ENCODE measurements at regions not wholly inside any gene's neighbourhood (a gene's known extent, or its start where the extent isn't known, plus 50 kb on each side); places are given as distances from the start of the nearest gene placed in this dataset.

DNA sequence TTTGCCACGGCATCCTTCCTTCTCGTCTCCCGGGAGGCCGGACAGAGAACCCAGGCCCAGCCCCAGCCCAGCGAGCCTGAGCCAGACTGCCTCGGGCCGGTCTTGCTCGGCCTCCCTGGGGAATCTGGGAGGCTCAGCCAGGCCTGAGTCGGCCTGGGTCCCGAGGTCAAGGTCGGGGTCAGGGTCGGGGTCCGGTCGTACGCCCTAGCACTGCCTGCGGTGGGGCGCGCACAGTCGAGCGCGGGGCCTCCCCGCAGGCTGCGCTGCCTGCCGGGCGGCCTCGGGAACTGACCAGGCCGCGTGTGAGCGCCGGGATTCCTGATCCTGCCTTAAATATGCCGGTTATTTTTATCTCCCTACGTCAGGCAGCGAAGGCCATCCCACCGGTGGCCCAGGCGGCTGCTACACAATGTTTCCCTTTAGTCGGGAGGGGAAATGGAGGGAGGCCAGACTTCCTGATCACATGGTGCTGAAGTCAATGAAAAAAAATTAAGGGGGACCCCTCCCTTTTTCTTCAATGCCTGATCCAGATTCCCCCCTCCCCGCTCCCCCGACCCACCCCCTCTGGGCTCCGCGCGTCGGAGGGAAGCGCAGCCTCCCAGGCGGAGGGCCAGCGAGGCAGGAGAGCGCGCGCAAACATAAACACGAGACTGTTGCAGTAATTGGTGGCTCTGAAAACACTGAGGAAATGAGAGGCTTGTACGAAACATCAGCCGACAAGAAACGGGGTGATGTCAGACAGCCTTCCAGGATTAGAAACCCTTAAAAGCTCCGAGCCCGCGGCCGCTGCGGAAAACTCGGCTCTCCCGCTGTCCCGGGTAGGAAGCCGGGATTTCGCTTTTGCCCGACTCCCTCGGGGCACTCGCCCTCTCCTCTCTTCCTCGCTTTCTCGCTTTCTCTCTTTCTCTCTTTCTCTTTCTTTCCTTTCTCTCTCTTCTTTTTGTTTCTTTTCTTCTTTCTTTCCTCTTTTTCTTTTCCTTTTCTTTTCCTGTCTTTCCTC lies 148.2 kb upstream of the KLF4 start:
- Histone ChIP-seq H3K36me3 (ENCODE audit: control insufficient read depth in 1 of 2, insufficient read depth in 2 of 2, low read length in 1 of 2) (no peaks in the 10 kb centered on the region), H3K27me3 (ENCODE audit: control insufficient read depth in 1 of 2, insufficient read depth in 2 of 2, low read length in 1 of 2) (no peaks in the 10 kb centered on the region), H3K27ac (ENCODE audit: low read depth in 1 of 2, low read length in 2 of 2) (peak overlapping the region; percentile 95 to 98), H3K9me3 (ENCODE audit: control insufficient read depth, low read length) (no peaks in the 10 kb centered on the region), H3K4me1 (ENCODE audit: control insufficient read depth in 1 of 2, insufficient read depth in 2 of 2, low read length in 2 of 2) (no peaks in the 10 kb centered on the region), H3K4me3 (ENCODE audit: low read length in 2 of 2) (peak overlapping the region; percentile 6 to 47)
- 1% methylated on average over 64 to 67 of the region's 67 CpGs for WGBS, 2 donors
- peak; percentile 95 for ATAC-seq (ENCODE audit: low FRiP score)
- peak; percentile 95 to 96 for DNase-seq
- intact Hi-C loops (cut with DNase I) = loop anchor here (1.0 to 10.0 kb wide), 7 partner anchors 90 to 207 kb away; no protein-coding TSS in a partner anchor

DNA sequence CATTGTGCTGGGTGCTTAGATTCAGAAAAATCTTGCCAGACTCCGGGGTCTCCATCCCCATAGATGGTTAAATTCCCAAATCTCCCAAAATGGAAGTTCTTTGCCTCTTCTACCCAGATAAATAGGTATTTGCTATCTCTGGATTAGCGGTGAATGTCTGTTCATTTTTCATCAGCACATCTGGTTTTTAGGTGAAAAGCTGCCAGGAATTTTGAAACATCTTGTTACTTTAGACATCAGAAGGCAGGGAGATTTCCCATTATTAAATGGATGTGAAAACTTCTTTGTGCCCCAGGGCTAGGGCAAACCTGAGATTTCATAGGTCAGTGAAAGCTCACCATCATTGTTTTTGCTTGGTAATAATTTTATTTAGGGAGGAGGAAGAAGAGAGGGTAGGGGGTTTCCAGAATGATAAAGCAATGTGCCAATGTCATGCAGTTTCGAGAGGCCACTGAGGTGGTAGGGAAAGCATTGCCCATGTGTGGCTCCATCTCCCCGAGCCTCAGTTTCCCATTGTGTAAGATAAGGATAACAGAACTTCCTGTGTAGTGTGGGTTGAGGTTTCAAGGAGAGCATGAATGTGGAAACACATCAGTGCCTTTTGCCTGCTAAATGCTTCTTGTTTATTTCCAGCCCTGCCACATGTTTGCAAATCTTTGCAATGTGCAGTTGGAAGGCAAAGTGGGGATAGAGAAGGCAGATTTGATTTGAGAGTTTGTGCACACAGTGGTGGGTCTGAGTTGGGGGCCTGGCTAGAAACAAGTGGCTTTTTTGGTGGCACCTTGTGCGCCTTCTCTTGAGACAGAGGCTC lies 147.2 kb upstream of the KLF4 start:
- 93 to 95% methylated on average over 5 of the region's 5 CpGs for WGBS, 2 donors
- Histone ChIP-seq H3K27ac (ENCODE audit: low read depth in 1 of 2, low read length in 2 of 2) (peak overlapping the region; percentile 95 to 98), H3K9me3 (ENCODE audit: control insufficient read depth, low read length) (no peaks in the 10 kb centered on the region), H3K4me3 (ENCODE audit: low read length in 2 of 2) (no peak overlapping the region), H3K4me1 (ENCODE audit: control insufficient read depth in 1 of 2, insufficient read depth in 2 of 2, low read length in 2 of 2) (no peaks in the 10 kb centered on the region), H3K36me3 (ENCODE audit: control insufficient read depth in 1 of 2, insufficient read depth in 2 of 2, low read length in 1 of 2) (no peaks in the 10 kb centered on the region), H3K27me3 (ENCODE audit: control insufficient read depth in 1 of 2, insufficient read depth in 2 of 2, low read length in 1 of 2) (no peaks in the 10 kb centered on the region)
- ATAC-seq (ENCODE audit: low FRiP score) (no peak), DNase-seq (no peak)
- intact Hi-C loops (cut with DNase I) = loop anchor here (1.0 to 10.0 kb wide), 6 partner anchors 91 to 208 kb away; no protein-coding TSS in a partner anchor

DNA sequence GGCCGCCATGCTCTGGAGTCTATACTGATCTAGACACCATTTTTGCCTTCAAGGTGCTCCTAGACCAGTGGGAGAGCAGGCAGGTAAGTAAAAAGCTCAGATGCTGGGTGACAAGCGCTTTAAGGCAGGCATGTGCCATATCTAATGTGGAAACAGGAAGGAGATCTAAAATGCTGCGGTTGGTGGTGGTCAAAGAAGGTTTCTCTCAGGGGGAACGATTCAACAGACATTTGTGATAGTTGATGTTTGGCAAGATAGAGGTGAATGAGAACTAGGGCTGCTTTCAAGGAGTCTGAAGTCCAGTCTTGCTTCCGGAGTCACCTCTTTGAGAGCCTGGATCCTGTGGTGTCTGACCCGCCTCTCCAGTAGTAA lies 146.2 kb upstream of the KLF4 start:
- no peak for DNase-seq
- no peaks in the 10 kb centered on the region for H3K9me3 ChIP-seq (ENCODE audit: control insufficient read depth, low read length)
- H3K27ac ChIP-seq (ENCODE audit: low read depth in 1 of 2, low read length in 2 of 2) = no peak overlapping the region
- H3K36me3 ChIP-seq (ENCODE audit: control insufficient read depth in 1 of 2, insufficient read depth in 2 of 2, low read length in 1 of 2) = no peaks in the 10 kb centered on the region
- 96 to 97% methylated on average over 6 of the region's 6 CpGs for WGBS, 2 donors
- H3K4me1 ChIP-seq (ENCODE audit: control insufficient read depth in 1 of 2, insufficient read depth in 2 of 2, low read length in 2 of 2) = no peaks in the 10 kb centered on the region
- intact Hi-C loops (cut with DNase I) = loop anchor here (2.0 to 10.0 kb wide), 5 partner anchors 92 to 209 kb away; no protein-coding TSS in a partner anchor
- ATAC-seq (ENCODE audit: low FRiP score) = no peak
- no peak overlapping the region for H3K4me3 ChIP-seq (ENCODE audit: low read length in 2 of 2)
- H3K27me3 ChIP-seq (ENCODE audit: control insufficient read depth in 1 of 2, insufficient read depth in 2 of 2, low read length in 1 of 2) = no peaks in the 10 kb centered on the region

DNA sequence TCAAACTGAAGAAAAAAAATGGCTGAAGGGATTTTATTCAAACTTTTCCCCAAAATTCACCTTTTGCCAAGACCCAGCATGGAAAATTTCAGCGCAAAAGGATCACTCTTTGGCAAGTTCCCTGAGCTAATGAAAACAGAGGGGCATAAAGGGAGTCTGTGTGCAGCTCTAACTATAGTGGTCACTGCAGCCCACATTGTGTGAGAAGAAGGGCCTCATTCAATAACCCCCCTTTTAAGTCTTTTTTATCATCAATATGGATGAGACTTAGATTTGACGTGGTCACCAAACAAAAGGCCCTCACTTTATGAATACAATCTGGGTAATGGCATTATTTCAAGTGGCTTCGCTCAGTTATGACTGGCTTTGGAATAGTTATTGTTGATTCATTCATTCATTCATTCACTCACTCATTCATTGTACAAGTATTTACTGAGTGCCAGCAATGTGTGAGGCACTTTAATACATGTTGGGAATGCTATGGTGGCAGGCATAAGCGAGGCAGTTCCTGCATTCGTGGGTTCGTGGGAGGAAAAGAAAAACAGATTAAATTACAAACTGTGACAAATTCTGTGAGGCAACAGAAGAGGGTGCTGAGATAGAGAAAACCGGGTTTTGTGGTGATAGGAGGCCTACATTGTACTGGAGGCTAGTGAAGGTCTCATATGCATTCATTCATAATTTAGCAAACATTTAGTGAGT lies 145.7 kb upstream of the KLF4 start:
- Histone ChIP-seq H3K36me3 (ENCODE audit: control insufficient read depth in 1 of 2, insufficient read depth in 2 of 2, low read length in 1 of 2) (no peaks in the 10 kb centered on the region), H3K4me3 (ENCODE audit: low read length in 2 of 2) (no peak overlapping the region), H3K27ac (ENCODE audit: low read depth in 1 of 2, low read length in 2 of 2) (no peak overlapping the region), H3K9me3 (ENCODE audit: control insufficient read depth, low read length) (no peaks in the 10 kb centered on the region), H3K4me1 (ENCODE audit: control insufficient read depth in 1 of 2, insufficient read depth in 2 of 2, low read length in 2 of 2) (no peaks in the 10 kb centered on the region), H3K27me3 (ENCODE audit: control insufficient read depth in 1 of 2, insufficient read depth in 2 of 2, low read length in 1 of 2) (no peaks in the 10 kb centered on the region)
- DNase-seq (no peak), ATAC-seq (ENCODE audit: low FRiP score) (no peak)
- WGBS, 2 donors = 81 to 85% methylated on average over 7 of the region's 7 CpGs
- intact Hi-C loops (cut with DNase I) = loop anchor here (5.0 to 10.0 kb wide), 4 partner anchors 92 to 210 kb away; no protein-coding TSS in a partner anchor

DNA sequence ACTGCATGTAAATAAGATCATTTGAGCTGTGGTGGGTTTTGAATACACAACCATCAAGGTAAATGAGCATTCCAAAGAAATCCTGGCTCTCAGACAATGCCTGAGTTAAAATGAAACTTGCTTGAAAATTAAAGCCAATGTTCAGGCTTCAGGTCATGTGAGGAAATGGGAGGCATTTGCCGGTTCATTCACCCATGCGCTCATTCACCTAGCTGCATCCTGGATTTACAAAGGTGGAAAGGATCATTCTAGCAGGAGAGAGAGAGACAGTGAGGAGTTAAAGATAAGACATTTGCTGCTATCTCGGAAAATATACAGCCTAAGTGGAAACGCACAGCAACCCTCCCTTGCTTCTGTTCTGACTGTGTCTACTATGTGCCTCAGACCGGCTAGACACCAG lies 143.8 kb upstream of the KLF4 start:
- DNase-seq = no peak
- Histone ChIP-seq H3K9me3 (ENCODE audit: control insufficient read depth, low read length) (no peaks in the 10 kb centered on the region), H3K27ac (ENCODE audit: low read depth in 1 of 2, low read length in 2 of 2) (no peak overlapping the region), H3K27me3 (ENCODE audit: control insufficient read depth in 1 of 2, insufficient read depth in 2 of 2, low read length in 1 of 2) (no peaks in the 10 kb centered on the region), H3K4me3 (ENCODE audit: low read length in 2 of 2) (no peak overlapping the region), H3K36me3 (ENCODE audit: control insufficient read depth in 1 of 2, insufficient read depth in 2 of 2, low read length in 1 of 2) (no peaks in the 10 kb centered on the region), H3K4me1 (ENCODE audit: control insufficient read depth in 1 of 2, insufficient read depth in 2 of 2, low read length in 2 of 2) (no peaks in the 10 kb centered on the region)
- 85 to 87% methylated on average over 5 of the region's 5 CpGs for WGBS, 2 donors
- no peak for ATAC-seq (ENCODE audit: low FRiP score)
- intact Hi-C loops (cut with DNase I) = loop anchor here in 1 of 2 donors (10.0 kb wide), 1 partner anchor 211 kb away; no protein-coding TSS in a partner anchor

GRCh38 chr9:107632661-107633060 lies 143.1 kb upstream of the KLF4 start:
- intact Hi-C loops (cut with DNase I) = loop anchor here in 1 of 2 donors (10.0 kb wide), 1 partner anchor 212 kb away; no protein-coding TSS in a partner anchor
- no peaks in the 10 kb centered on the region for H3K27me3 ChIP-seq (ENCODE audit: control insufficient read depth in 1 of 2, insufficient read depth in 2 of 2, low read length in 1 of 2)
- ATAC-seq (ENCODE audit: low FRiP score) (no peak), DNase-seq (no peak)
- H3K4me1 ChIP-seq (ENCODE audit: control insufficient read depth in 1 of 2, insufficient read depth in 2 of 2, low read length in 2 of 2) = no peaks in the 10 kb centered on the region
- H3K36me3 ChIP-seq (ENCODE audit: control insufficient read depth in 1 of 2, insufficient read depth in 2 of 2, low read length in 1 of 2) = no peaks in the 10 kb centered on the region
- H3K27ac ChIP-seq (ENCODE audit: low read depth in 1 of 2, low read length in 2 of 2) = no peak overlapping the region
- no peak overlapping the region for H3K4me3 ChIP-seq (ENCODE audit: low read length in 2 of 2)
- no peaks in the 10 kb centered on the region for H3K9me3 ChIP-seq (ENCODE audit: control insufficient read depth, low read length)
- 92 to 94% methylated on average over 4 of the region's 4 CpGs for WGBS, 2 donors

DNA sequence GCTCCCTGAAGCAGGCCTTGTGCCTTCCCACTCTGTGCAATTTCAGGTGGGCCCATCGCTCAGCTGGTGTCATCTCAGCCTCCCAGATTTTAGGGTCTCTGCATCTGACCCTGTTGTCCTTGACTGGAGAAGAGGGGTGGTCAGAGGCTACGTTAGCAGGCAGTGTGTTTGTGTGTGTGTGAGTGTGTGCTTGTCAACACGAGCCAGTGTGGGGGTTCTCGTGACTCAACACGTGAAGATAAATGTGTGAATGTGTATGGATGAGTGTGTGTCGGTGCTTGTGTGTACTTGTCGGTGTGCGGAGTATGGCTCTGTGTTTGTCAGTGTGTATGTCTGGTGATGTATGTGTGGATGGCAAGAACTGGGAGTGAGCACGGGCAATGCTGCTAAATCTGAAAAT lies 142.6 kb upstream of the KLF4 start:
- intact Hi-C loops (cut with DNase I) = loop anchor here in 1 of 2 donors (10.0 kb wide), 1 partner anchor 213 kb away; no protein-coding TSS in a partner anchor
- no peak overlapping the region for H3K27ac ChIP-seq (ENCODE audit: low read depth in 1 of 2, low read length in 2 of 2)
- no peaks in the 10 kb centered on the region for H3K36me3 ChIP-seq (ENCODE audit: control insufficient read depth in 1 of 2, insufficient read depth in 2 of 2, low read length in 1 of 2)
- H3K4me3 ChIP-seq (ENCODE audit: low read length in 2 of 2) = no peak overlapping the region
- no peaks in the 10 kb centered on the region for H3K27me3 ChIP-seq (ENCODE audit: control insufficient read depth in 1 of 2, insufficient read depth in 2 of 2, low read length in 1 of 2)
- no peaks in the 10 kb centered on the region for H3K4me1 ChIP-seq (ENCODE audit: control insufficient read depth in 1 of 2, insufficient read depth in 2 of 2, low read length in 2 of 2)
- no peak for ATAC-seq (ENCODE audit: low FRiP score)
- WGBS, 2 donors = 94 to 97% methylated on average over 9 of the region's 9 CpGs
- DNase-seq = no peak
- H3K9me3 ChIP-seq (ENCODE audit: control insufficient read depth, low read length) = no peaks in the 10 kb centered on the region

GRCh38 chr9:107631788-107632187 lies 142.2 kb upstream of the KLF4 start:
- Histone ChIP-seq H3K27me3 (ENCODE audit: control insufficient read depth in 1 of 2, insufficient read depth in 2 of 2, low read length in 1 of 2) (no peaks in the 10 kb centered on the region), H3K4me1 (ENCODE audit: control insufficient read depth in 1 of 2, insufficient read depth in 2 of 2, low read length in 2 of 2) (no peaks in the 10 kb centered on the region), H3K36me3 (ENCODE audit: control insufficient read depth in 1 of 2, insufficient read depth in 2 of 2, low read length in 1 of 2) (no peaks in the 10 kb centered on the region), H3K27ac (ENCODE audit: low read depth in 1 of 2, low read length in 2 of 2) (no peak overlapping the region), H3K4me3 (ENCODE audit: low read length in 2 of 2) (no peak overlapping the region), H3K9me3 (ENCODE audit: control insufficient read depth, low read length) (no peaks in the 10 kb centered on the region)
- DNase-seq (no peak), ATAC-seq (ENCODE audit: low FRiP score) (peak; percentile 15)
- intact Hi-C loops (cut with DNase I) = loop anchor here in 1 of 2 donors (10.0 kb wide), 1 partner anchor 213 kb away; no protein-coding TSS in a partner anchor
- WGBS, 2 donors = 73 to 86% methylated on average over 5 of the region's 5 CpGs
